GM23338 (cell line): ENCODE measurements at regions not wholly inside any gene's neighbourhood (a gene's known extent, or its start where the extent isn't known, plus 50 kb on each side); places are given as distances from the start of the nearest gene placed in this dataset.

ENCODE experiments used
- CTCF ChIP-seq, 2 experiments: fragments of 200-600 bp in 1 of 2; sonication (generic) in 1 of 2; conservative IDR thresholded peaks; 2 replicates each; pipeline versions ENCODE4 v1.5.1 to v1.6.1; 2016 to 2017; ENCODE audit warnings: antibody characterized with exemption in 2 of 2, low read depth in 2 of 2, mild to moderate bottlenecking in 2 of 2, moderate library complexity in 1 of 2
- EZH2 ChIP-seq: fragments of 200-600 bp; sonication (generic); IDR thresholded peaks from one replicate; pipeline ENCODE4 v1.8.0; 2017; ENCODE audit warnings: antibody characterized with exemption, mild to moderate bottlenecking, low read depth; ENCODE audit not compliant: unreplicated experiment
- EZH2phosphoT487 ChIP-seq: fragments of 200-600 bp; sonication (generic); IDR thresholded peaks from one replicate; pipeline ENCODE4 v1.8.1; 2018; ENCODE audit warnings: antibody characterized with exemption; ENCODE audit not compliant: unreplicated experiment
- JUNB ChIP-seq: IDR thresholded peaks from one replicate; pipeline ENCODE4 v1.6.1; 2016; ENCODE audit warnings: antibody characterized with exemption; ENCODE audit not compliant: unreplicated experiment
- POLR2AphosphoS5 ChIP-seq: IDR thresholded peaks from 2 replicates; pipeline ENCODE4 v1.6.1; 2016; ENCODE audit warnings: antibody characterized with exemption, low read depth
- ZNF331 ChIP-seq: fragments of 250-450 bp; sonication (Bioruptor Pico); IDR thresholded peaks from 2 replicates; pipeline ENCODE4 v1.5.0; 2020; ENCODE audit warnings: low read depth, mild to moderate bottlenecking, moderate library complexity

DNA sequence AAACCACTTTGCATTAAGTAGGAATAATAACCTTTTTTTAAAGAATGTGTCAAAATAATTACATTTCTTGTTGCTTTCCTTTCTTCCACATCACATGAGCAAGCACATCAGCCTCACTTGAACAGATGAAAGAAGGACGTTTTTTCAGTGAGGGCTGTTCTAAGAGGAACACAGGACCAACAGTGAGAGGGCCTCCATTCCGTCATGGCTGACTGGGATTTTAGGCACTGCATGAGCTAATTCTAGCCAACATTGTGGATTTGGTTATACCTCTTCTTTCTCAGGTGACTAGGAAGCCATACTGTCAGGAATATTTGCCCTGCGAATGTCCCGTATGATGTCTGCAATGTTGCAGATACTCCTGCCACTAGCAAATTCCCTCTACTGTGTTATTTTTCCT, 87.6 kb downstream of the LINC00237 start:
- no peak for TF ChIP-seq CTCF (conservative IDR thresholded peaks at IDR 0.05; ENCODE audit: low read depth in 2 of 2)
- TF ChIP-seq POLR2AphosphoS5 = no peak
- no peak for TF ChIP-seq ZNF331 (CRISPR knock-in tag)
- TF ChIP-seq EZH2 = no peak
- TF ChIP-seq EZH2phosphoT487 = no peak
- TF ChIP-seq JUNB = no peak
